WTC11 (cell line): ENCODE measurements at regions not wholly inside any gene's neighbourhood (a gene's known extent, or its start where the extent isn't known, plus 50 kb on each side); places are given as distances from the start of the nearest gene placed in this dataset.
"Not testable (repeated sequence)": the region's sequence is repeated elsewhere in the genome, so short reads cannot be mapped to it uniquely, and the experiment has no call there.

Experiments used
- ATF2 ChIP-seq: sonication (generic); formaldehyde crosslinking; IDR thresholded peaks from 2 replicates; pipeline ENCODE4 v1.8.1; 2022; ENCODE audit warnings: low read depth, missing genetic modification reagents, borderline replicate concordance
- ATF3 ChIP-seq: sonication (generic); formaldehyde crosslinking; conservative IDR thresholded peaks from 2 replicates; pipeline ENCODE4 v1.8.1; 2022; ENCODE audit warnings: mild to moderate bottlenecking, missing genetic modification reagents
- CBFB ChIP-seq: sonication (generic); formaldehyde crosslinking; IDR thresholded peaks from 2 replicates; pipeline ENCODE4 v1.8.1; 2022; ENCODE audit warnings: mild to moderate bottlenecking, low read depth, missing genetic modification reagents
- E2F1 ChIP-seq: sonication (generic); formaldehyde crosslinking; IDR thresholded peaks from 2 replicates; pipeline ENCODE4 v1.8.0; 2022; ENCODE audit warnings: mild to moderate bottlenecking, missing genetic modification reagents
- E2F4 ChIP-seq: sonication (generic); formaldehyde crosslinking; IDR thresholded peaks from 2 replicates; pipeline ENCODE4 v1.8.1; 2022; ENCODE audit warnings: low read depth, mild to moderate bottlenecking, moderate library complexity, missing genetic modification reagents, borderline replicate concordance
- RORB ChIP-seq: fragments of 250-450 bp; sonication (Bioruptor Pico); IDR thresholded peaks from 2 replicates; pipeline ENCODE4 v1.9.0; 2021; ENCODE audit warnings: mild to moderate bottlenecking
- TCF7 ChIP-seq: sonication (generic); formaldehyde crosslinking; IDR thresholded peaks from 2 replicates; pipeline ENCODE4 v1.8.0; 2022; ENCODE audit warnings: mild to moderate bottlenecking, low read depth, missing genetic modification reagents, moderate library complexity
- TF ChIP-seq, protein P1 (sequence below): fragments of 200-600 bp; IDR thresholded peaks from 2 replicates; pipeline ENCODE4 v1.8.0; 2022; ENCODE audit warnings: antibody characterized with exemption
- TF ChIP-seq, protein P2 (sequence below): sonication (generic); formaldehyde crosslinking; IDR thresholded peaks from 2 replicates; pipeline ENCODE4 v1.8.0; 2022; ENCODE audit warnings: mild to moderate bottlenecking, missing genetic modification reagents
- TF ChIP-seq, protein P3 (sequence below): sonication (generic); formaldehyde crosslinking; IDR thresholded peaks from 2 replicates; pipeline ENCODE4 v1.8.1; 2023; ENCODE audit warnings: mild to moderate bottlenecking, moderate library complexity, missing genetic modification reagents
- TF ChIP-seq, protein P4 (sequence below): sonication (generic); formaldehyde crosslinking; IDR thresholded peaks from 2 replicates; pipeline ENCODE4 v1.8.1; 2023; ENCODE audit warnings: mild to moderate bottlenecking, missing genetic modification reagents

DNA sequence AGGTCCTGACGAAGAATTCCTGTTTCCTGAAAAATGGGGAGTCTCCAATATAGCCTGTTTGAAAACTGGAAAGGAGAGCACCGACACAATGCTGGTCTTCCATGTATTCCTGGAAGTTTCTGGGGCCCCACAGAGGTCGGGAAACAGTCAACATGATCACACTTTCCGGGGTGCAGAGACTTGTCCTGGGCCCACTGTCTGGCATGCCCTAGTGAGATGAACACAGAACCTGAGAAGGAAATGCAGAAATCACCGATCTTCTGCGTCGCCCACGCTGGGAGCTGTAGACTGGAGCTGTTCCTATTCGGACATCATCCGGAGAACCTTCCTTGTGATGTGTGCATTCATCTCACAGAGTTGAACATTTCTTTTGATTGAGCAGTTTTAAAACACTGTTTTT is 4166.5 kb upstream of the OR11H1 start:
- TF ChIP-seq, protein P1, sequence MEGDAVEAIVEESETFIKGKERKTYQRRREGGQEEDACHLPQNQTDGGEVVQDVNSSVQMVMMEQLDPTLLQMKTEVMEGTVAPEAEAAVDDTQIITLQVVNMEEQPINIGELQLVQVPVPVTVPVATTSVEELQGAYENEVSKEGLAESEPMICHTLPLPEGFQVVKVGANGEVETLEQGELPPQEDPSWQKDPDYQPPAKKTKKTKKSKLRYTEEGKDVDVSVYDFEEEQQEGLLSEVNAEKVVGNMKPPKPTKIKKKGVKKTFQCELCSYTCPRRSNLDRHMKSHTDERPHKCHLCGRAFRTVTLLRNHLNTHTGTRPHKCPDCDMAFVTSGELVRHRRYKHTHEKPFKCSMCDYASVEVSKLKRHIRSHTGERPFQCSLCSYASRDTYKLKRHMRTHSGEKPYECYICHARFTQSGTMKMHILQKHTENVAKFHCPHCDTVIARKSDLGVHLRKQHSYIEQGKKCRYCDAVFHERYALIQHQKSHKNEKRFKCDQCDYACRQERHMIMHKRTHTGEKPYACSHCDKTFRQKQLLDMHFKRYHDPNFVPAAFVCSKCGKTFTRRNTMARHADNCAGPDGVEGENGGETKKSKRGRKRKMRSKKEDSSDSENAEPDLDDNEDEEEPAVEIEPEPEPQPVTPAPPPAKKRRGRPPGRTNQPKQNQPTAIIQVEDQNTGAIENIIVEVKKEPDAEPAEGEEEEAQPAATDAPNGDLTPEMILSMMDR: not testable (repeated sequence)
- TF ChIP-seq, protein P2, sequence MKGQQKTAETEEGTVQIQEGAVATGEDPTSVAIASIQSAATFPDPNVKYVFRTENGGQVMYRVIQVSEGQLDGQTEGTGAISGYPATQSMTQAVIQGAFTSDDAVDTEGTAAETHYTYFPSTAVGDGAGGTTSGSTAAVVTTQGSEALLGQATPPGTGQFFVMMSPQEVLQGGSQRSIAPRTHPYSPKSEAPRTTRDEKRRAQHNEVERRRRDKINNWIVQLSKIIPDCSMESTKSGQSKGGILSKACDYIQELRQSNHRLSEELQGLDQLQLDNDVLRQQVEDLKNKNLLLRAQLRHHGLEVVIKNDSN (CRISPR knock-in tag): not testable (repeated sequence)
- TF ChIP-seq ATF3; E2F4 (CRISPR knock-in tag); RORB (CRISPR knock-in tag); ATF2 (CRISPR knock-in tag); E2F1; CBFB (CRISPR knock-in tag); TCF7 (CRISPR knock-in tag): not testable (repeated sequence)
- TF ChIP-seq, protein P3, sequence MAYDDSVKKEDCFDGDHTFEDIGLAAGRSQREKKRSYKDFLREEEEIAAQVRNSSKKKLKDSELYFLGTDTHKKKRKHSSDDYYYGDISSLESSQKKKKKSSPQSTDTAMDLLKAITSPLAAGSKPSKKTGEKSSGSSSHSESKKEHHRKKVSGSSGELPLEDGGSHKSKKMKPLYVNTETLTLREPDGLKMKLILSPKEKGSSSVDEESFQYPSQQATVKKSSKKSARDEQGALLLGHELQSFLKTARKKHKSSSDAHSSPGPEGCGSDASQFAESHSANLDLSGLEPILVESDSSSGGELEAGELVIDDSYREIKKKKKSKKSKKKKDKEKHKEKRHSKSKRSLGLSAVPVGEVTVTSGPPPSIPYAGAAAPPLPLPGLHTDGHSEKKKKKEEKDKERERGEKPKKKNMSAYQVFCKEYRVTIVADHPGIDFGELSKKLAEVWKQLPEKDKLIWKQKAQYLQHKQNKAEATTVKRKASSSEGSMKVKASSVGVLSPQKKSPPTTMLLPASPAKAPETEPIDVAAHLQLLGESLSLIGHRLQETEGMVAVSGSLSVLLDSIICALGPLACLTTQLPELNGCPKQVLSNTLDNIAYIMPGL (CRISPR knock-in tag): not testable (repeated sequence)
- TF ChIP-seq, protein P4, sequence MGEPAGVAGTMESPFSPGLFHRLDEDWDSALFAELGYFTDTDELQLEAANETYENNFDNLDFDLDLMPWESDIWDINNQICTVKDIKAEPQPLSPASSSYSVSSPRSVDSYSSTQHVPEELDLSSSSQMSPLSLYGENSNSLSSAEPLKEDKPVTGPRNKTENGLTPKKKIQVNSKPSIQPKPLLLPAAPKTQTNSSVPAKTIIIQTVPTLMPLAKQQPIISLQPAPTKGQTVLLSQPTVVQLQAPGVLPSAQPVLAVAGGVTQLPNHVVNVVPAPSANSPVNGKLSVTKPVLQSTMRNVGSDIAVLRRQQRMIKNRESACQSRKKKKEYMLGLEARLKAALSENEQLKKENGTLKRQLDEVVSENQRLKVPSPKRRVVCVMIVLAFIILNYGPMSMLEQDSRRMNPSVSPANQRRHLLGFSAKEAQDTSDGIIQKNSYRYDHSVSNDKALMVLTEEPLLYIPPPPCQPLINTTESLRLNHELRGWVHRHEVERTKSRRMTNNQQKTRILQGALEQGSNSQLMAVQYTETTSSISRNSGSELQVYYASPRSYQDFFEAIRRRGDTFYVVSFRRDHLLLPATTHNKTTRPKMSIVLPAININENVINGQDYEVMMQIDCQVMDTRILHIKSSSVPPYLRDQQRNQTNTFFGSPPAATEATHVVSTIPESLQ (CRISPR knock-in tag): not testable (repeated sequence)
